GM23338 (cell line): ENCODE measurements at regions not wholly inside any gene's neighbourhood (a gene's known extent, or its start where the extent isn't known, plus 50 kb on each side); places are given as distances from the start of the nearest gene placed in this dataset.

ENCODE experiments used
- ATAC-seq: fragments of 200-7000 bp; cut with Tn5 transposase; 3 replicates; pipeline ENCODE4 v1.9.1; 2020
- DNase-seq: peaks from one replicate; pipeline ENCODE4 v3.0.0-alpha.2; 2015; ENCODE audit warnings: low spot score
- H2AFZ ChIP-seq: fragments of 200-600 bp; sonication (generic); 2 replicates; pipeline ENCODE4 v1.8.0; 2016; ENCODE audit warnings: antibody characterized with exemption, mild to moderate bottlenecking, moderate library complexity
- H3F3A ChIP-seq: fragments of 200-600 bp; sonication (generic); replicated peaks from 2 replicates; pipeline ENCODE4 v1.8.0; 2017; ENCODE audit warnings: antibody characterized with exemption, mixed run types, low read depth
- H3K27ac ChIP-seq: fragments of 200-600 bp; sonication (generic); 2 replicates; pipeline ENCODE4 v1.6.1; 2016; ENCODE audit warnings: low read depth
- H3K27me3 ChIP-seq: fragments of 200-600 bp; sonication (generic); 2 replicates; pipeline ENCODE4 v1.8.0; 2016; ENCODE audit warnings: mild to moderate bottlenecking, mixed run types, moderate library complexity; ENCODE audit not compliant: insufficient read depth
- H3K36me3 ChIP-seq: fragments of 200-600 bp; sonication (generic); 2 replicates; pipeline ENCODE4 v1.8.0; 2016; ENCODE audit warnings: mild to moderate bottlenecking; ENCODE audit not compliant: insufficient read depth
- H3K4me1 ChIP-seq: fragments of 200-600 bp; sonication (generic); 2 replicates; pipeline ENCODE4 v1.8.0; 2016; ENCODE audit warnings: mild to moderate bottlenecking, moderate library complexity; ENCODE audit not compliant: insufficient read depth
- H3K4me2 ChIP-seq: fragments of 200-600 bp; sonication (generic); 2 replicates; pipeline ENCODE4 v1.7.1; 2017; ENCODE audit warnings: mixed run types
- H3K4me3 ChIP-seq: fragments of 200-600 bp; sonication (generic); 2 replicates; pipeline ENCODE4 v1.6.1; 2016; ENCODE audit warnings: mixed run types
- H3K79me2 ChIP-seq: fragments of 200-600 bp; sonication (generic); replicated peaks from 2 replicates; pipeline ENCODE4 v1.8.0; 2017; ENCODE audit warnings: mild to moderate bottlenecking; ENCODE audit not compliant: insufficient read depth
- H3K9me2 ChIP-seq: fragments of 200-600 bp; sonication (generic); 2 replicates; pipeline ENCODE4 v1.8.0; 2017; ENCODE audit not compliant: insufficient read depth
- H4K20me1 ChIP-seq: fragments of 200-600 bp; sonication (generic); replicated peaks from 2 replicates; pipeline ENCODE4 v1.8.0; 2017; ENCODE audit warnings: mild to moderate bottlenecking; ENCODE audit not compliant: insufficient read depth
- H3K27ac Mint-ChIP-seq: 2 replicates; pipeline ENCODE4 v1.8.0; 2020; ENCODE audit warnings: inconsistent platforms, mild to moderate bottlenecking, moderate library complexity, mixed read lengths
- H3K27me3 Mint-ChIP-seq: 3 replicates; pipeline ENCODE4 v1.8.0; 2022; ENCODE audit warnings: low read depth, mild to moderate bottlenecking, moderate library complexity, mixed read lengths, inconsistent platforms; ENCODE audit not compliant: insufficient read depth, poor library complexity
- H3K36me3 Mint-ChIP-seq: 3 replicates; pipeline ENCODE4 v1.8.0; 2021; ENCODE audit warnings: low read depth, mild to moderate bottlenecking, inconsistent platforms, moderate library complexity, mixed read lengths
- H3K4me1 Mint-ChIP-seq: 3 replicates; pipeline ENCODE4 v1.8.0; 2020; ENCODE audit warnings: mild to moderate bottlenecking, inconsistent platforms, mixed read lengths
- H3K4me3 Mint-ChIP-seq: 3 replicates; pipeline ENCODE4 v1.8.0; 2021; ENCODE audit warnings: moderate library complexity, mild to moderate bottlenecking, inconsistent platforms, mixed read lengths
- H3K9me3 Mint-ChIP-seq: 3 replicates; pipeline ENCODE4 v1.8.0; 2020; ENCODE audit warnings: moderate library complexity, mild to moderate bottlenecking, inconsistent platforms, mixed read lengths
- ZNF331 ChIP-seq: fragments of 250-450 bp; sonication (Bioruptor Pico); IDR thresholded peaks from 2 replicates; pipeline ENCODE4 v1.5.0; 2020; ENCODE audit warnings: low read depth, mild to moderate bottlenecking, moderate library complexity
- TF ChIP-seq, protein P1 (sequence below), 2 experiments: fragments of 200-600 bp in 1 of 2; sonication (generic) in 1 of 2; conservative IDR thresholded peaks; 2 replicates each; pipeline versions ENCODE4 v1.5.1 to v1.6.1; 2016 to 2017; ENCODE audit warnings: antibody characterized with exemption in 2 of 2, low read depth in 2 of 2, mild to moderate bottlenecking in 2 of 2, moderate library complexity in 1 of 2
- TF ChIP-seq, protein P2 (sequence below): IDR thresholded peaks from one replicate; pipeline ENCODE4 v1.6.1; 2018; ENCODE audit warnings: antibody characterized with exemption; ENCODE audit not compliant: unreplicated experiment

DNA sequence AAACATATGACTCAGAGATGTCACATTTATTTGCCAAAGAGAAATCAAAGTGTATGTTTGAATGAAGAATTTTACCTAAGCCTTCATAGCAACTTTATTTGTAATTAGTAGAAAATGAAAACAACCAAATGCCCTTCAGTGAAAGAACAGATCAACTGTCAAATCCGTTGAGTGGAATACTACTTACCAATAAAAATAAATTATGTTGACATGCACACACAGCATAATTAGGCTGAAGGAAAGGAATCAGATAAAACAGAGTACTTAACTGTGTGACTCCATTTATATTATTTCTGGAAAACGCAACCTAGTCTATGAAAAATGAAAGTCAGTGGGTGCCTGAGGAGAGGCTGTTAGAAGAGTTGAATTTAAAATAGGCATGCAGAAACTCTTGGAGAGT lies 1034.6 kb upstream of the PCDH9 start:
- H3F3A ChIP-seq = no peaks in the 10 kb centered on the region
- no peaks in the 10 kb centered on the region for H3K4me1 ChIP-seq
- no peak overlapping the region for H3K27ac ChIP-seq
- no peaks in the 10 kb centered on the region for H3K36me3 ChIP-seq
- no peaks in the 10 kb centered on the region for H3K9me2 ChIP-seq
- no peaks in the 10 kb centered on the region for H3K79me2 ChIP-seq
- no peak overlapping the region for H3K4me2 ChIP-seq
- H3K27ac Mint-ChIP-seq = no peak overlapping the region
- no peaks in the 10 kb centered on the region for H4K20me1 ChIP-seq
- no peak overlapping the region for H3K4me3 Mint-ChIP-seq
- H3K27me3 ChIP-seq = no peaks in the 10 kb centered on the region
- H3K36me3 Mint-ChIP-seq = no peaks in the 10 kb centered on the region
- H3K4me1 Mint-ChIP-seq = no peaks in the 10 kb centered on the region
- H3K4me3 ChIP-seq = no peak overlapping the region
- H3K27me3 Mint-ChIP-seq = no peaks in the 10 kb centered on the region
- H3K9me3 Mint-ChIP-seq = no peaks in the 10 kb centered on the region
- H2AFZ ChIP-seq = no peak overlapping the region
- TF ChIP-seq, protein P1, sequence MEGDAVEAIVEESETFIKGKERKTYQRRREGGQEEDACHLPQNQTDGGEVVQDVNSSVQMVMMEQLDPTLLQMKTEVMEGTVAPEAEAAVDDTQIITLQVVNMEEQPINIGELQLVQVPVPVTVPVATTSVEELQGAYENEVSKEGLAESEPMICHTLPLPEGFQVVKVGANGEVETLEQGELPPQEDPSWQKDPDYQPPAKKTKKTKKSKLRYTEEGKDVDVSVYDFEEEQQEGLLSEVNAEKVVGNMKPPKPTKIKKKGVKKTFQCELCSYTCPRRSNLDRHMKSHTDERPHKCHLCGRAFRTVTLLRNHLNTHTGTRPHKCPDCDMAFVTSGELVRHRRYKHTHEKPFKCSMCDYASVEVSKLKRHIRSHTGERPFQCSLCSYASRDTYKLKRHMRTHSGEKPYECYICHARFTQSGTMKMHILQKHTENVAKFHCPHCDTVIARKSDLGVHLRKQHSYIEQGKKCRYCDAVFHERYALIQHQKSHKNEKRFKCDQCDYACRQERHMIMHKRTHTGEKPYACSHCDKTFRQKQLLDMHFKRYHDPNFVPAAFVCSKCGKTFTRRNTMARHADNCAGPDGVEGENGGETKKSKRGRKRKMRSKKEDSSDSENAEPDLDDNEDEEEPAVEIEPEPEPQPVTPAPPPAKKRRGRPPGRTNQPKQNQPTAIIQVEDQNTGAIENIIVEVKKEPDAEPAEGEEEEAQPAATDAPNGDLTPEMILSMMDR (conservative IDR thresholded peaks at IDR 0.05; ENCODE audit: low read depth in 2 of 2) = no peak
- no peak for TF ChIP-seq ZNF331 (CRISPR knock-in tag)
- no peak for ATAC-seq
- DNase-seq = no peak

DNA sequence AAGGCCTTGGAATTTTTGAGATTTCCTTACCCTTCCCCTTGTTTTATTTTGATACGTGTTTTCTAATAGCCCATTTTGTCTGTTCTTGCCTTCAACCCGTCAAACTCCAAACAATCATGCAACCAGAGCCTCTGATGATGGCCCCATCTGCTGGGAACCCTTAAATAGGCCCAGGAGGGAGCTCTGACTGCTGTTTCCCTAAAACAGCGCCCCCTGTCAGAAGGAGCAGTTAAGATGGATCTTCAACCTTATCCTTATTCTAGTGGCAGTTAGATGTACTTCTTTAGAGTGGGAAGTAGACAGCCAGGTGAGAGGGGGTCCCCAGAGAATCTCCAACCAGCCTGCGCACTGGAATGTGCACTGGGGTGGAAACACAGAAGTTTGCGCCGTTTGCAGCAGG lies 1031.0 kb upstream of the PCDH9 start:
- no peaks in the 10 kb centered on the region for H3K27me3 ChIP-seq
- H3K4me3 Mint-ChIP-seq = no peak overlapping the region
- peaks cover 4% of the 10 kb centered on the region; the same call in 2 of the 3 replicates for H3K4me1 Mint-ChIP-seq
- no peak overlapping the region for H3K27ac ChIP-seq
- no peaks in the 10 kb centered on the region for H3K4me1 ChIP-seq
- H3K9me3 Mint-ChIP-seq = no peaks in the 10 kb centered on the region; the same call in 2 of the 3 replicates
- DNase-seq = peak; percentile 69
- no peaks in the 10 kb centered on the region for H3K9me2 ChIP-seq
- H3K4me3 ChIP-seq = no peak overlapping the region
- TF ChIP-seq, protein P1 (conservative IDR thresholded peaks at IDR 0.05; ENCODE audit: low read depth in 2 of 2) = peak; percentile 78 to 80
- TF ChIP-seq, protein P2, sequence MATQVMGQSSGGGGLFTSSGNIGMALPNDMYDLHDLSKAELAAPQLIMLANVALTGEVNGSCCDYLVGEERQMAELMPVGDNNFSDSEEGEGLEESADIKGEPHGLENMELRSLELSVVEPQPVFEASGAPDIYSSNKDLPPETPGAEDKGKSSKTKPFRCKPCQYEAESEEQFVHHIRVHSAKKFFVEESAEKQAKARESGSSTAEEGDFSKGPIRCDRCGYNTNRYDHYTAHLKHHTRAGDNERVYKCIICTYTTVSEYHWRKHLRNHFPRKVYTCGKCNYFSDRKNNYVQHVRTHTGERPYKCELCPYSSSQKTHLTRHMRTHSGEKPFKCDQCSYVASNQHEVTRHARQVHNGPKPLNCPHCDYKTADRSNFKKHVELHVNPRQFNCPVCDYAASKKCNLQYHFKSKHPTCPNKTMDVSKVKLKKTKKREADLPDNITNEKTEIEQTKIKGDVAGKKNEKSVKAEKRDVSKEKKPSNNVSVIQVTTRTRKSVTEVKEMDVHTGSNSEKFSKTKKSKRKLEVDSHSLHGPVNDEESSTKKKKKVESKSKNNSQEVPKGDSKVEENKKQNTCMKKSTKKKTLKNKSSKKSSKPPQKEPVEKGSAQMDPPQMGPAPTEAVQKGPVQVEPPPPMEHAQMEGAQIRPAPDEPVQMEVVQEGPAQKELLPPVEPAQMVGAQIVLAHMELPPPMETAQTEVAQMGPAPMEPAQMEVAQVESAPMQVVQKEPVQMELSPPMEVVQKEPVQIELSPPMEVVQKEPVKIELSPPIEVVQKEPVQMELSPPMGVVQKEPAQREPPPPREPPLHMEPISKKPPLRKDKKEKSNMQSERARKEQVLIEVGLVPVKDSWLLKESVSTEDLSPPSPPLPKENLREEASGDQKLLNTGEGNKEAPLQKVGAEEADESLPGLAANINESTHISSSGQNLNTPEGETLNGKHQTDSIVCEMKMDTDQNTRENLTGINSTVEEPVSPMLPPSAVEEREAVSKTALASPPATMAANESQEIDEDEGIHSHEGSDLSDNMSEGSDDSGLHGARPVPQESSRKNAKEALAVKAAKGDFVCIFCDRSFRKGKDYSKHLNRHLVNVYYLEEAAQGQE = no peak
- no peaks in the 10 kb centered on the region for H3F3A ChIP-seq
- H4K20me1 ChIP-seq = no peaks in the 10 kb centered on the region
- peak overlapping the region; percentile 15; the same call in 1 of the 2 replicates for H2AFZ ChIP-seq
- 0 out of 3 replicates have a peak, but pooled peaks cover 4% of the 10 kb centered on the region for H3K36me3 Mint-ChIP-seq
- no peak overlapping the region for H3K27ac Mint-ChIP-seq
- ATAC-seq = peak; percentile 37; the same call in 2 of the 3 replicates
- no peaks in the 10 kb centered on the region for H3K79me2 ChIP-seq
- H3K36me3 ChIP-seq = no peaks in the 10 kb centered on the region
- H3K4me2 ChIP-seq = no peak overlapping the region
- no peaks in the 10 kb centered on the region for H3K27me3 Mint-ChIP-seq
